NCI-H1092 (cell line): ENCODE measurements at regions not wholly inside any gene's neighbourhood (a gene's known extent, or its start where the extent isn't known, plus 50 kb on each side); places are given as distances from the start of the nearest gene placed in this dataset.

Experiments
- DNase-seq: peaks from one replicate; lab custom pipeline; 2025; lab: John Stamatoyannopoulos, UW

DNA sequence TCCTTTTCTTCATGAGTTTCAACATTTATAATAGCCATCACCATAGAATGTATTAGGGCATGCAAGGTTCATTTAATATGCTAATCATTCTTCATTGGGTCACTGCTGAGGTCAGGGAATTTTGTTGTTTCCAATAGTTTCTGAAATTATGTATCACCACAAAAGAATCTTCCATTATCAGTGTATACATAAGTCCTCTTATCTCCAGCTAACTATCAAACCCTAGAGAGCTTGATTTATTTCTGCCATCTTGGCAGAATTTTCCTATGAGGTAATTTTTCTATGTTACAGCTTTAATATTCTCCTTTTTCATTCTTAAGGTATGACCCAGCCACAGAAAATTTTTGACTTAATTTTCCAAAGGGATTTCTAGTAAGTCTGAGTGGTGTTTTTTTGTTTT, 415.0 kb upstream of the SLITRK1 start:
- no peak for DNase-seq

DNA sequence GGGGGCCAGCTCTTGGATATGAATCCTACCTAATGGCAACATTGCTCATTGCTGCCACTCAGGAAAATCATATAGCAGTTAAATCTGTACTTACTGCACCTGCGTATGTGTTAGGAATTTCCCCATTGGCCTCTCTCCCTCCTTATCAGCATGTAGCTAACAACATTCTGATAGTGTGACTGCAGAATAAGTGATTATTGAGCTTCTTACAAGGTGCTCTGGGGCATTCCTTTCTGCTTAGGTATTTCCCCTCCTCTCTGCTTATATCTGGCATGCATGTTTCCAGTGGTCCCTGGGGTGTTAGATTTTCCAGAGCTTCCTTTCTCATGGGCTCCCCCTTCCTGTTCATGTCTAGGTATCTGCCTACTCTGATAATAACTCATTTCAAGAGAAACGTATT, 414.1 kb upstream of the SLITRK1 start:
- DNase-seq = no peak

DNA sequence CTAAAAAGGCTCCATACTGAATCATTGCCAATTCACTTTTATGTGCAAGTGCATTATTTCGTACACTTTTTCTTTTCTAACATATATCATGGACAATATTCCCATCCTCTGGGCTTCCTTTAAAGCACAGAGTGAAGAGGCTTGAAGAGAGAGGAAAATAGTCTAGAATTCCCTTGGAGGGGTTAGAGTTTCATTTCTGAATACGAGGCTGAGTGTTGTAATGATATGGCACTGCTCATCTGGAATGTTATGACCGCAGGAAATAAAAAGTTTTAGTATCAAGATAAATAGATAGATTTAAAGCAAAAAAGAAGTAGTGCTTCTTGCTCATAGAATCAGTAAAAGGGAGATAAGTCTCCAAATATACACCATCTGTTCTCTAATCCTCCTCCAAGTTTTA, 412.3 kb upstream of the SLITRK1 start:
- DNase-seq = no peak

DNA sequence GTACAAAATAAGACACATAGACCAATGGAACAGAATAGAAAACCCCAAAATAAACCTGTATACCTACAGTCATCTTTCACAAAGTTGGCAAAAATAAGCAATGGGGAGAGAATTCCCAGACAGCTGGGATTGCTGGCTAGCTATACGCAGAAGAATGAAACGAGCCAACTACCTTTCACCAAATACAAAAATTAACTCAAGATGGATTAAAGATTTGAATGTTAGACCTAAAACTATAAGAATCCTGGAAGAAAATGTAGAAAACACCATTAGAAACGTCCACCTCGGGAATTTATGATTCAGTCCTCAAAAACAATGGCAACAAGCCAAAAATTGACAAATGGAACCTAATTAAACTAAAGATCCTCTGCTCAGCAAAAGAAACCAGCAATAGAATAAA, 408.1 kb upstream of the SLITRK1 start:
- DNase-seq = no peak

DNA sequence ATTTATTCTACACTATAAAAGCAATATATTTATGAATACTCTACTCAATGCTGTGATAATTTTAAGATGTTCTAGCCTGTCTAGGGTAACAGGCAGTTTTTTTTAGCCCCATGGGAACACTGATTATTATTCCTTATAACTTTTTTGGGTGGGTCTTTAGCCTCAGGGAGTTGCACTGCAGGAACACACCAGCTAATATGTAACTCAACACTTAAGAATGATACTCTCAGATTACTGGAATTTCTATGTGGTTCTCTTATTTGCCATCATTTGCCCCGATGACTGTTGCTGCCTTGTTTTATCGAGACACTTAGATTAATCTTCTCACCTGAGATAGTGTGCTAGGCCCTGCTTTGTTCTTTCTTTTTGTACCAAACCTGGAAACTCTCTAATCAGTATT, 396.9 kb upstream of the SLITRK1 start:
- no peak for DNase-seq

DNA sequence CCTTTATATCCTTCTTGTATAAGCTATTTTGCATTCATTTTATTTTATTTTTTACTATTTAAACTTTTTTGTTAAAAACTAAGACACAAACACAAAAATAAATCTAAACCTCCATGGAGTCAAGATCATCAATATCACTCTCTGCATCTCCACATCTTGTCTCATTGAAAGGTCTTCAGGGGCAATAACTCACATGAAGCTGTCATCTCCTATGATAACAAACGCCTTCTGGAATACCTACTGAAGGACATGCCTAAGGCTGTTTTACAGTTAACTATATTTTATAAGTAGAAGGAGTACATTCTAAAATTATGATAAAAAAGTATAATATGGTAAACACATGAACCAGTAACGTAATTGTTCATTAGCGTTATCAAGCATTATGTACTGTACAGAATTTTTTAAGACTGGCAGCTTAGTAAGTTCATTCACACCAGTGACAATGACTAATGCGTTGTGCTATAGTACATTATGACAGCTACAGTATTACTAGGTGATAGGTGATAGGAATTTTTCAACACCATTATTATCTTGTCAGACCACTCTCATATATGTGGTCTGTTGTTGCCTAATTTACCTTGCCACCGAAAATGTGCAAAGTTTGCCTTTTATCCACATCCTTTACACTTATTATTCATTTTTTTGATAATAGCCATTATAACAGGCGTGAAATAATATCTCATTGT, 390.7 kb upstream of the SLITRK1 start:
- no peak for DNase-seq

DNA sequence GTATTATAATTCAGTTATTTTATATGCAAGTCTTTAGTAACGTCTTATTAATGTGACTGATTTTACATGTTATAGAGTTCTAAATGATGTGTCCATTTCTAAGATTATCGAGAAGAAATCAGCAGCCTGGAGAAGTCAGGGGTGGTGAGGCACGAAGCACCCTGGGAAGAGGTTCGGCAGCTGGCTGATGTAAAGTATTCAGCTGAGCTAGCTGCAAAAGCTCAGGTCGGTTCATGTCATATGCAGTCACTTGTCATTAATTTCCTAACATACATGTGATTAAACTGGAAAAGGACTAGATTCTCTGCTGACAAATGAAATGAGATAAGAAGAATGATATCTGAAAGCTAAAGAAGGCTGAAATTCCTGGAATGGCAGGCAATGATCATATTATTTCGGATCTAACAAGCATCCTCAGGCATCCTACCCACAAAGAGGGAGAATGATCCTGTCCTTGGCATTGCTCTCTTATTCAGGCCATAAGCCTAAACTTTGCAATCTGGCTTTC, 383.0 kb upstream of the SLITRK1 start:
- DNase-seq = no peak

DNA sequence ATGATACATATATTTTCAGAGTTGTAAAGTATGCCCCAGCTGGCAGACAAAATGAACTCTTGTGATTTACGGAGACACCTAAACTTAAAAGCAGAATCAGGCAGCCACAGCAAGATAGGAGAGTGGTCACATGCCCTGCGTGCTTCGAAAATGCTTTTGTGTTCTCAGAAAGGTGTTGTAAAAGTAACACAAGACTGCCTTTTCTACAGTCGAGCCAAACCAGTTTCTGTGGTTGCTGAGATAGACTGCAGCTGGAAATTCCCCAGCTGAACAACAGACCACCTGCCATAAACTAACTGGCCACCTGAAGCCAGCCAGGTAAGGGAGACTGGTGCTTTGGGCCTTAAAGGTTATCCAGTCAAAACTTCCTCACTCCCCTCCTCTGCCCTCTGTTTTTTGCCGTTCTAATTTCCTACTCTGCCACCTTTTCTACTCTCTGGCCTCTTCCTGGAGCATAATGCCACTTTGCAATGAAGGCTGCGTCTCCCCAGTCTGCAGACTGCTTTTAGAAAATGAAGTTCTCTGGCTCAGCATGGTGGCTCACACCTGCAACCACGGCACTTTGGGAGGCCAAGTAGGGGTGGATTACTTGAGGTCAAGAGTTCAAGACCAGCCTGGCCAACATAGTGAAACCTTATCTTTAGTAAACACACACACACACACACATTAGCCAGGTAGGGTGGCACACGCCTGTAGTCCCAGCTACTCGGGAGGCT, 381.2 kb upstream of the SLITRK1 start:
- no peak for DNase-seq

DNA sequence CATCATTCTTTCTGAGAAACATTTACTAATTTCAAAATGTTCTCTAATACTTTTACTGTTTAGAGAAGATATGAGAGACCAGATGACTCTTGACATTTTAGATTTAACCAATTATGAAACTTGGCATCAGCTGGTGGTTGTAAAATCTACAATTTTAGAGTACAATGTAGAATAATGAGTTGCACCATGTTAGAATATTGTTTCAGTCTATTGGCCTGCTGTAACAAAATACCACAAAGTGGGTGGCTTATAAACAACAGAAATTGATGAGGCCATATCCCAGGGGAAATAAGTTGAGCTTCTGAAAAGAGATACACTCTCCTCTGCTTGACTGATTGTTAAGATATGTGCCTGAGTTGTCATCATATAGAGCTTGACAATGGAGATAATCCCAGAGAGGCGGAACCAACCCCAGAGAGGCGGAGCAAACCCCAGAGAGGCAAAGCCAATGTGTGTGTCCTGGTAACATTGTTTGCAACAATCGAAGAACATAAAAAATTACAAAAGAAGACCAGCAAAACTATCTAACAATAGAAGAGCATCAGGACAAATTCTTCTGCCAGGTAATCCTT, 373.0 kb upstream of the SLITRK1 start:
- no peak for DNase-seq

DNA sequence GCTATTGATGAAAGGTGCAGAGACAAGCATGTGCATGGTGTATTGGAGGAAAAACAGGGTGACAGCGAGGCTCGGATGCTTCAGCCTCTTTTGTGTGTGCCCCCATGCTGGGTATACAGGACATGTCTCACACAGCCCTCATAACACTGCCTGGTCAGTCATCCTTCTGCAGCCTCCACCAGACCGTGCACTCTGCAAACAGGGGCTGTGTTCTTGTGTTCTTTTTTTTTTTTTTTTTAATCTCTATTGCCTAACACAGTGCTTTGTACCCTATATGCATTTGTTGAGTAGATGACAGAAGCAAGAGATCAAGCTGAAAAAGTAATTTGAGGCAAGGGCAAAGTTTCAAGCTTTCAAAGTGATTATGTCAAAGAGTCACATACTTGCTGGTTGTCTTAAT, 367.2 kb upstream of the SLITRK1 start:
- no peak for DNase-seq

DNA sequence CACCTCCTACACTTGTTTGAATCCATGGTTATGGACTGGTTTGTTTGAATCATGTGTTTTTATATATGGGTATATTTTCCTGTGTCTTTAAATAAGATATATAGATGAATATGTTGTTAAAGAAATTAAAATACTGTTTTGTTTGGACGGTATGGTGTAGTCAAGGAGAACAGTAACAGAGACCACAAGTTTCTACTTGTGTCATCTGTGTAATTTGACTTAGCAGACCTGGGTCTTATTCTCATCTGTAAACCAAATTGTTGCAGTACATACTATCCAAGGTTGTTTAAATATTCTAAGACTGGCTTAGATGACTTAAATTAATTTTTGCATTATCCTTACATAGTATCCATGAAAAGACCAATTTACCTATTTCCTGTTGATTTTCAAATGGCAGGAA, 361.1 kb upstream of the SLITRK1 start:
- DNase-seq = no peak

DNA sequence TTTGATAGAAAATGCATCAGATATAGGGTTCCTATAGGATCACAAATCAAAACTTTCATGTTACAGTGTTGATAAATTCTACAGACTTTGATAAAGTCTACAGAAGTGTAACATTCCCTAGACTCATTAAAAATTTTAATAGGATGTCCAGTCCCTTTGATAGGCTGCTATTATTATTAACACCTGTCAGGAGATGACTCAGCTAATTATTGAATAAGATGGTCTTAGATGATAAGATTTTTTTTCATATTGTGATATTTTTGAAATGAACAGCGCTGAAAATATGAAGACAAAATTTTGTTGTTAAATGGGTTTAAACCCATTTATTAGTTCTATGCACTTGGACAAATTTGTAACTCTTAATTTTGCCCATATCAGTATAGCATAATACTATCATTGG, 356.8 kb upstream of the SLITRK1 start:
- no peak for DNase-seq

DNA sequence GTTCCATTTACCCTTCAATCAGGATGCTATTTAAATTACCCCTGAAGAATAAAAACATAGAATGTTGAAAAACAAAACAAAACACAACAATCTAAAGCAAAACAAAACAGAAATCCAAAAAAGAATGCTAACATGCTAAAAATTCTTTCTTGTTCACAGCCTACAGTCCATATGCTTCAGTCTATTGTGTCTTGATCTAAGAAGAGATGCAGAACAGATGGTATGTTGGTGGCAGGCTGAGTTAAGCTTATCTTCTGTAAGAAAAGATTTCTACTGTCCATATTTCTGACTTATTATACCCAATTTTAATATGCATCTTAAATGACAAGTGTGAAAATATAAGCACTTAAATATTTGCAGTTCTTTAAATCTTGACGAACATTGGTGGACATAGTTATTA, 356.1 kb upstream of the SLITRK1 start:
- no peak for DNase-seq

DNA sequence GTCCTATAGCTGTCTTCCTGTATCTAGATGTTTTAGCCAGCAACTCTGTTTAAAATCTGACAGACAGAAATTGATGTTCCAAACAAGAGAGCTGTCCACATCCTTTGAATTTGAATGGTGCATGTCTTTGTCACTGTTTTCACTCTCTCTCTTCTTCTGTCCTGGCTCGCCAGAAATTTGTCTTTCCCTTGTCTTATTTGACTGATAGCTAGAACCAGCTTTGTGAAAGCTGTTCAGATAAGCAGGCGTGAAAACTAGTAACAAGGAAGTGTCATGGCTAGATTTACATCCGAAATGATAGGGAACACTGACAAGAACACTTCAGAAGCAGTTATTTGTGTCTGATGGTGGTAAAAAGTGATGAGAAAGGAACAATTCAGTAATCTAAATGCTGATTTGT, 354.9 kb upstream of the SLITRK1 start:
- no peak for DNase-seq

DNA sequence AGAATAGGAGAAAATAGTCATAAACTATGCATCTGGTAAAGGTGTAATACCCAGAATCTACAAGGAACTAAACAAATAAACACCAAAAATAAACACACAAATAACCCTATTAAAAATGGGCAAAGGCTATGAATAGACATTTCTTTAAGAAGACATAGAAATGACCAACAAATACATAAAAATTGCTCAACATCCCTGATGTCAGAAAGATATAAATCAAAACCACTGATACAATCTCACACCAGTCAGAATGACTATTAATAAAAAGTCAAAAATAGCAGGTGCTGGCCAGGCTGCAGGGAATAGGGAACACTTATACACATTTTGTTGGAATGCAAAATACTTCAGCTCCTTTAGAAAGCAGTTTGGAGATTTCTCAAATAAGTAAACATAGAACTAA, 352.1 kb upstream of the SLITRK1 start:
- DNase-seq = no peak

DNA sequence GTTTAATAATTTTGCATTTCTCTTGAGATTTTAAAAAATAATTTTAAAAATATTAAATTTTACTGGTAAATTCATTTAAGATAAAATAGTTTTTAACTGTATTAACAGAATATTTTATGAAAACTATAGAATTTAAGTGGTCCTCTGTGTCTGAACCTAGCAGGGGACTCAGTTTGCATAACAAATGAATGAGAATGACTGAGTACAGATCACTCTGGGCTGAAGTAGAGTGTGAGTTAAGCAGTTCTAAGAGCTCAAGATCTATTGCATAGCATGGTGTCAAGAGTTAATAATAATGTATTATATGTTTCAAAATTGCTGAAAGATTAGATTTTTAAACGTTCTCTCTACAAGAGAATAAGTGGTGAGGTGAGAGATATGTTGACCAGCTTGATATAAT, 348.3 kb upstream of the SLITRK1 start:
- DNase-seq = no peak

DNA sequence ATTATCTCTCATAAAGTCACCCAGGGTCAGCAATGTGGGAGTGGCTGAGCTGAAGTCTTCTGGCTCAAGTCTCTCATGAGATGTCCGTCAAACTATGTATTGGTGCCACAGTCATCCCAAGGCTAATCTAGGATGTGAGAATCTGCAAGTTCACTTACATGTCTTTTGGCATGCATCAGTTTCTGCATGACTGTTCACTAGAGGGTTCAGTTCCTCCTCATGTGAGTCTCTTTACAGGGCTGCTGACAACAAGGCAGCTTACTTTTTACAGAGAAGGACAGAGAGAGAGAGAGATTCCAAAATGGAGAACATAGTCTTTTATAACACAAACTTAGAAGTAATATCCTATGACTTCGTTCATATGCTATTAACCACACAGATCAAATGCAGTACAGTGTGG, 328.8 kb upstream of the SLITRK1 start:
- no peak for DNase-seq

DNA sequence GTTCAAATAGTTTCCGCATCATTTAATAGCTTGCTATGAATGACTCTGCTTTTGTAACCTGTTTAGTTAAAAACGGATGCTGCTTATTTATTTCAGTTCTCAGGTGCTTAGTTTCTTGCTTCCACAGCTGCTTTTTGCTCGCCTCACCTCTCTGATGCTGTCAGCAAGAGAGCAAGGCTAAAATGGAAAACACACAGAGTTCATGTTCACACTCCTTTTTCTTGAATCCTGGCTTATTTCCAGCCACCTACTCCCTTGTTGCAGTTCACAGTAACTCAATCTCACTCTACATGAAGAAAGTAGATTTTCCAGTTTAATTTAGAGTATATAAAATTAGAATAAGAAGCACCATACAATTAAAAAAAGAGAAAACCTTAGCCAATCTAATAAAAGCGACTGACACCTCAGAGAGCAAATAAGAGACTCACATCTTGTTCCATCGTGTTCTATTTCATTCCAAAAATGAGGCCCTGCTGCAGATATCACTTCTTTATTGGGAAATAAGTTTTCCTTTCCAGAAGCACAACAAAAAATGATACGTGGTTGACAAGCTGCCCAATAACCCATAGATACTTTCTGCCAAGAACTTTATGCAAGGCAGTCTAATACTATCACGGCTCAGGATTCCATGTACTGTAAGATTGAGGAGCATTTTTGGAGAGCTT, 326.1 kb upstream of the SLITRK1 start:
- DNase-seq = no peak

DNA sequence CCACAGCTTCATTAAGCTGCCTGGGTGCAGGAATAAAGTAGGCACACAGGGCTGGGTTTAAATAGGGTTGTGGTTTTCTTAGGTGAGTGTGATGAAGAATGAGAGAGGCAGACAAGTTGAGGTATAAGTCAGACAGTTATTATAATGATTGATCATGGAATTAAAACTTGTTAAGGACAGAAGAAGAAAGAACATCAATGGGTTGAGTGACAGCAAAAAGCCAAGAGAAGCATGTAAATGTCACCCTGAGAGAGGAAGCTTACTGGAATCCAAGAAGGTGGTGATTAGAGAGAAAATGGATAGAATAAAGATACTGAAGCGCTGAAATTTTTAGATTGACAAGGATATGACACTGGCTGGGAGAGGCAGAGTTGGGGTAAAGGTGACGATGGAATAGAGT, 325.2 kb upstream of the SLITRK1 start:
- DNase-seq = no peak

DNA sequence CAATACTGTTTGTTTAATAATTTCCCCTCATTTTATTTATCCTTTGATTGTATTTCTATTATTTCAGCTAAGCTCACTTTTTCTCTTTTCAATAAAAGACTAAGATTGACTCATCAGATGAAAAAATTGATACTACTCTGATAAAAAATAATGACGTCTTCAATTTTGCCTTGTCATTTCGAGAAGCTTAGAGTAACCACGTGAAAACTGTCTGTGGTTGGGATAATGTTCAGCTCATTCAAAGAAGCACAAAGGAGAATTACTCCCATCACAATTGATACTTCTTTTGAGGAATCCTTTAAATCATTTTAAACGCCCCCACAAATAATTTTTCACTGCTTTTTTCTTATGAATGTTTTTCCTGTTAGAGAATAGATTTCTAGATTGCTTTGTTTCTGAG, 318.7 kb upstream of the SLITRK1 start:
- DNase-seq = no peak

DNA sequence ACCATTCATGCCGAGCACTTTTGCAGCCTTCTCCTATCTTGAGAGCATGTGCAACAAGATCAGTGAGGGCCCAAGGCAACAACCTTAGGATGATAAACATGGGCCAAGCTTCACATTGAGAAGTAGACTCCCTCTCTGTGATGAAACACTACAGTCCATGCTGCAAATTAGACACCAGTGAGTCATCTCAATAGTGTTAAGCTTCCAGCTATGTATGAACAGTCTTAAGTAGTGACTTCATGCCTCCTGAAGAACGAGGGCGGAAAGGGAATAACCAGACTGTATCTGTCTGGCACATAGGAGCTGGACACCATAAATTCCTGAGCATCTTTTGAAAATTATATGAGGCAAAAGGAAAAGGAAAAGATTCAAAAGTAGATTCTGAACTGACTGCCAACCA, 309.9 kb upstream of the SLITRK1 start:
- DNase-seq = no peak

DNA sequence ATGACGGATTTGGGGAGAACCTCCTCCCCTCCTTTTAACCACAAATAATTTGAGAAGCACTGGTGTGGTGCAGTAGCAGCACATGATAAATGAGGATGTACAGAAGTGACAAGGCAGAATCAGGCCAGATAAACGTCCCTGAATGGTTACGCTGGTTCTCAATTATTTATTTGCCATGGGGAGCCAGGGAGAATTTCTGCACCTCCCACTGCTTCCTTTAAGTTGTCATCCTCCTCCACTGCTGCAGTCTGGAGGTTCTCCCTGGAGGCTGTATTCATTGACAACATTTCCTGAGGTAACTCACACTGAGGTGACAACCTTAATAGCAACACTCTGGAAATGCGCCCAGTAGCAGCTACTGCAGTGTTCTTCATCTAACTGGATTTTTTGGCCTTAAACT, 308.9 kb upstream of the SLITRK1 start:
- DNase-seq = no peak

DNA sequence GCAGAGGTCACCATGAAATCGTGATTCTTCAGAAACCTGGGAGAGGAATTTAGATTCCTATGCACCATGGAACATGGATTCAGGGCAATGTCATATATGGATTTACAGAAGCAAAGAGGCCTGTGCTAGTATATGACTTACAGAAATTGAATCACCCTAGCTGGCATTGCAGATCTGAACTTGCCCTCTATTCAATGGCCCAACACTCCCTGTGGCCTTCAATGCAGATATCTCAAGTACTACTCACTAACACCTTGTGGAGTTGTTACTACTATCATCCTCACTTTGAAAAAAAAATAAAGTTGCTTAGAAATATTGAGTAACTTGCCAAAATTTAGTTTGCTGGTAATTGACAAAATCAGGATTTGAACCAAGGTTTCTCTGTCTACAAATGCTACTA, 305.4 kb upstream of the SLITRK1 start:
- no peak for DNase-seq
